ENCODE measurements at regions not wholly inside any gene's neighbourhood (a gene's known extent, or its start where the extent isn't known, plus 50 kb on each side); places are given as distances from the start of the nearest gene placed in this dataset.
"Not testable (repeated sequence)": the region's sequence is repeated elsewhere in the genome, so short reads cannot be mapped to it uniquely, and the experiment has no call there.

GRCh38 chr6:79404677-79405076, 132.6 kb downstream of the LCA5 start:
- ATAC-seq (replicated peaks) = no peak
- no peak overlapping the region for H3K27ac Mint-ChIP-seq
- H3K4me3 Mint-ChIP-seq = no peak overlapping the region
- H3K27me3 Mint-ChIP-seq = no peaks in the 10 kb centered on the region
- no peaks in the 10 kb centered on the region for H3K9me3 Mint-ChIP-seq
- no peaks in the 10 kb centered on the region for H3K4me1 Mint-ChIP-seq
- H3K36me3 Mint-ChIP-seq (ENCODE audit: low read depth) = no peaks in the 10 kb centered on the region

GRCh38 chr6:79404261-79404660, 133.0 kb downstream of the LCA5 start:
- H3K27me3 Mint-ChIP-seq = no peaks in the 10 kb centered on the region
- no peaks in the 10 kb centered on the region for H3K9me3 Mint-ChIP-seq
- no peaks in the 10 kb centered on the region for H3K36me3 Mint-ChIP-seq (ENCODE audit: low read depth)
- no peaks in the 10 kb centered on the region for H3K4me1 Mint-ChIP-seq
- no peak for ATAC-seq (replicated peaks)
- no peak overlapping the region for H3K4me3 Mint-ChIP-seq
- no peak overlapping the region for H3K27ac Mint-ChIP-seq

GRCh38 chr6:79403563-79403962, 133.7 kb downstream of the LCA5 start:
- Mint-ChIP-seq H3K9me3 (no peaks in the 10 kb centered on the region), H3K4me1 (no peaks in the 10 kb centered on the region), H3K27ac (no peak overlapping the region), H3K4me3 (no peak overlapping the region), H3K27me3 (no peaks in the 10 kb centered on the region), H3K36me3 (ENCODE audit: low read depth) (no peaks in the 10 kb centered on the region)
- no peak for ATAC-seq (replicated peaks)

DNA sequence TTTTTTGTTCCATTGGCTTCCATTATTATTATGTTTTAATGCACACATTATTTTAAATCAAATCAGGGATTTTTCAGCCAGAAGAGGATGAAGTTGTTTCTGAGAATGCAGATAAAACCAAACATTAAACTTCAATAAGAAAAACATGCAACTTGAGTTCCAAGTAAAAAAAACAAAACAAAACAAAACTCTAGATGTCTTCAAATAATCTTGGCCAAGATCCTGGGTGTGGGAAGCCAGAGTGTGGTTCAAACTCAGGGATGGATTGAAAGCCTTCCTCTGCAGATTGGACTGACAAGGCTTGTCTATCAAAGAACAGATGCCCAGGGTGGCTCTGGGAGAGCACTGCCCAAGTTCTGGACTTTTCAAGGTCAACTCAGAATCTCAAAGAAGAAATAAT, 134.1 kb downstream of the LCA5 start:
- Mint-ChIP-seq H3K9me3 (no peaks in the 10 kb centered on the region), H3K27me3 (no peaks in the 10 kb centered on the region)

DNA sequence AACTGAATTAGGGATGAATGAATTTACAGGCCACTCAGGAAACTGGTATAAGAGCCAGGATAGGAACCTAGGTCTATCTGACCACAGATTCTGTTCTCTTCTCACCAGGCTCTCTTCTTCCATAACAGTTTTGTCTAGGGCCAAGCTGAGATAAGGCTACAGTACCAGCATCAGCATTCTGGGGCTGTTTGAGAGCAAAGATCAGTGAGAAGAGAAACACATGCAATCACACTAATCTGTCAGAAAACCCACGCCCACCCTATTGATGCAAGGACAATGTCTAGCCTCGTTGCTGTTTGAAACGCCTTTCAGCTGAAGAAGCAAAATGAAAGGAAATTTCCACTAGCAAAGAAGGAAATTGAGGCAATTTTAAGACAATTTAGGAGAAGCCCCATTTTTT, 137.7 kb downstream of the LCA5 start:
- Mint-ChIP-seq H3K27ac (no peak overlapping the region), H3K36me3 (ENCODE audit: low read depth) (no peaks in the 10 kb centered on the region), H3K4me1 (no peaks in the 10 kb centered on the region), H3K9me3 (no peaks in the 10 kb centered on the region), H3K27me3 (no peaks in the 10 kb centered on the region), H3K4me3 (no peak overlapping the region)
- no peak for ATAC-seq (replicated peaks)

More for the DNA sequence above, 134.1 kb downstream of the LCA5 start:
- ATAC-seq (replicated peaks) = no peak
- Mint-ChIP-seq H3K4me3 (no peak overlapping the region), H3K36me3 (ENCODE audit: low read depth) (no peaks in the 10 kb centered on the region), H3K4me1 (no peaks in the 10 kb centered on the region), H3K27ac (no peak overlapping the region)

DNA sequence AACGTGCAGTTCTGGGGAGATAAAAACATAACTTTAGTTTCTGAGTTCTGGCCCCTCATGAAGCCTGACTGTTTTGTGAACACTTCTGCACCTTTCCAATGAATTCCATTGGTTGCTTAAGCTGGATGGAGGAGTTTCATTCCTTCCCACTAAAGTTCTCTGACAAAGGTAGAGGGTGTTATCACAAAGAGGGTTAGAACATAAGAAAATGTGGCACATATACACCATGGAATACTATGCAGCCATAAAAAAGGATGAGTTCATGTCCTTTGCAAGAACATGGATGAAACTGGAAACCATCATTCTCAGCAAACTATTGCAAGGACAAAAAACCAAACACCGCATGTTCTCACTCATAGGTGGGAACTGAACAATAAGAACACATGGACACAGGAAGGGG, 138.6 kb downstream of the LCA5 start:
- H3K27ac Mint-ChIP-seq; H3K4me1 Mint-ChIP-seq; H3K36me3 Mint-ChIP-seq (ENCODE audit: low read depth); H3K27me3 Mint-ChIP-seq; ATAC-seq (replicated peaks); H3K9me3 Mint-ChIP-seq; H3K4me3 Mint-ChIP-seq: not testable (repeated sequence)

DNA sequence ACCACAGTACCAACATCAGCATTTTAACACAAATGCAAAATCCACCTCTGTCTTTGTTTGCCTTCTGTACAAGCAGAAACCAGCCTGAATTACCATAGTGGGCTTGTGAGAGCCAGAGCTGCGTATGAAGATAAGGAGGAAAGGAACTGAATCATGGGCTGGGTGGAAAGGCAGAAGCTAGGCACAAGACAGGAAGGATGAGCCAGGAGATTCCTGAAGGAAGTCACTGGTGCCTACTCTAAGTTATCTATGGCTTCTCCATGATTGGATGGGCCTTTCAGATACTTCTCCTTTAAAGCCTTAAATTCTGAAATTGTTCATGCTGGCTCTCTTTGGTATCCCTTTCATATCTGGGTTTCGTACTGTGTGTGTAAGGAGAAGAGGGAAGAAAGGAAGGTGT, 140.6 kb downstream of the LCA5 start:
- Mint-ChIP-seq H3K4me1 (no peaks in the 10 kb centered on the region), H3K4me3 (no peak overlapping the region), H3K36me3 (ENCODE audit: low read depth) (no peaks in the 10 kb centered on the region), H3K9me3 (peaks cover 4% of the 10 kb centered on the region), H3K27ac (no peak overlapping the region), H3K27me3 (no peaks in the 10 kb centered on the region)
- ATAC-seq (replicated peaks) = no peak

- no peak for ATAC-seq (replicated peaks)
- Mint-ChIP-seq H3K4me1 (no peaks in the 10 kb centered on the region), H3K27me3 (no peaks in the 10 kb centered on the region), H3K36me3 (ENCODE audit: low read depth) (no peaks in the 10 kb centered on the region), H3K4me3 (no peak overlapping the region), H3K27ac (no peak overlapping the region), H3K9me3 (peaks cover 4% of the 10 kb centered on the region)
These were observed 142.5 kb downstream of the LCA5 start for GRCh38 chr6:79394690-79395089.

- no peaks in the 10 kb centered on the region for H3K27me3 Mint-ChIP-seq
- H3K36me3 Mint-ChIP-seq (ENCODE audit: low read depth) = no peaks in the 10 kb centered on the region
- peaks cover 4% of the 10 kb centered on the region for H3K9me3 Mint-ChIP-seq
- no peak overlapping the region for H3K4me3 Mint-ChIP-seq
- ATAC-seq (replicated peaks) = no peak
- H3K27ac Mint-ChIP-seq = no peak overlapping the region
- H3K4me1 Mint-ChIP-seq = no peaks in the 10 kb centered on the region
These were observed 145.1 kb downstream of the LCA5 start for GRCh38 chr6:79392094-79392493.

DNA sequence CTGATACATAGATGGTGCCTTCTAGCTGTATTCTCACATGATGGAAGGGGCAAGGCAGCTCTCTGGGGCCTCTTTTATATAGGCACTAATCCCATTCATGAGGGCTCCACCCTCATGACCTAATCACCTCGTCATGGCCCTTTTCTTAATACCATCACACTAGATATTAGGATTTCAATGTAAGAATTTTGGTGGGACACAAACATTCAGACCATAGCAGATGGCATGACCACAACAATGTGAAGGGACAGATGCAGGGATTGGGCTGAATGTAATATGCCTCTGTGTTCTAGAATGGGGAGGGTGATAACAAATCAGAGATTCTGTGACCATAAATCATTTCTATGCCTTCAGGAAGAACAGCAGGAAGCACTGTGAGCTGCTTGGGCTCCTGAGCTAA, 145.8 kb downstream of the LCA5 start:
- Mint-ChIP-seq H3K27ac (no peak overlapping the region), H3K4me3 (no peak overlapping the region), H3K27me3 (no peaks in the 10 kb centered on the region), H3K36me3 (ENCODE audit: low read depth) (no peaks in the 10 kb centered on the region), H3K4me1 (no peaks in the 10 kb centered on the region), H3K9me3 (peaks cover 4% of the 10 kb centered on the region)
- no peak for ATAC-seq (replicated peaks)

- Mint-ChIP-seq H3K4me3 (no peak overlapping the region), H3K4me1 (no peaks in the 10 kb centered on the region), H3K27ac (no peak overlapping the region), H3K9me3 (no peaks in the 10 kb centered on the region), H3K36me3 (ENCODE audit: low read depth) (no peaks in the 10 kb centered on the region), H3K27me3 (no peaks in the 10 kb centered on the region)
- ATAC-seq (replicated peaks) = no peak
These were observed 151.3 kb downstream of the LCA5 start for GRCh38 chr6:79385893-79386292.

GRCh38 chr6:79385333-79385732, 150.9 kb upstream of the HMGN3 start:
- Mint-ChIP-seq H3K36me3 (ENCODE audit: low read depth) (no peaks in the 10 kb centered on the region), H3K27me3 (no peaks in the 10 kb centered on the region), H3K4me1 (no peaks in the 10 kb centered on the region), H3K9me3 (no peaks in the 10 kb centered on the region), H3K27ac (no peak overlapping the region), H3K4me3 (no peak overlapping the region)
- ATAC-seq (replicated peaks) = no peak

- no peaks in the 10 kb centered on the region for H3K4me1 Mint-ChIP-seq
- no peaks in the 10 kb centered on the region for H3K9me3 Mint-ChIP-seq
- H3K27me3 Mint-ChIP-seq = no peaks in the 10 kb centered on the region
These were observed 150.4 kb upstream of the HMGN3 start for GRCh38 chr6:79384845-79385244.

DNA sequence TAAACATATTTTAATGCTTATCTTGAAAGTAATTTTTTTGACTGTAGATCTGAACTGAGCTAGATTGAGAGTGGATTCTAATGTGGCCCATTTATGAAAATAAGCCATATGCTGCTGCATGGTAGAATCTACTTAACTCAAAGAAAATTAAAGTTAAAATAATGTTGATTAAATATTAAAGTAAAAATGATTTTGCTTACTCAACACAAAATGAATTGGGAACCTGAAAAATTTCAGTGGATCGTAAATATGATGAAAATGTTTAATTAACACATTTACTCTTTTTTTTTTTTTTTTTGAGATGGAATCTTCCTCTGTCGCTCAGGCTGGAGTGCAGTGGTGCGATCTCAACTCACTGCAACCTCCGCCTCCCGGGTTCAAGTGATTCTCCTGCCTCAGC, 144.5 kb upstream of the HMGN3 start:
- Mint-ChIP-seq H3K4me1 (peaks cover 4% of the 10 kb centered on the region), H3K4me3 (no peak overlapping the region), H3K9me3 (no peaks in the 10 kb centered on the region), H3K36me3 (ENCODE audit: low read depth) (no peaks in the 10 kb centered on the region), H3K27ac (no peak overlapping the region), H3K27me3 (peaks cover 2% of the 10 kb centered on the region)
- ATAC-seq (replicated peaks) = no peak

More at GRCh38 chr6:79384845-79385244, 150.4 kb upstream of the HMGN3 start:
- no peaks in the 10 kb centered on the region for H3K36me3 Mint-ChIP-seq (ENCODE audit: low read depth)
- no peak overlapping the region for H3K4me3 Mint-ChIP-seq
- no peak overlapping the region for H3K27ac Mint-ChIP-seq
- ATAC-seq (replicated peaks) = no peak

DNA sequence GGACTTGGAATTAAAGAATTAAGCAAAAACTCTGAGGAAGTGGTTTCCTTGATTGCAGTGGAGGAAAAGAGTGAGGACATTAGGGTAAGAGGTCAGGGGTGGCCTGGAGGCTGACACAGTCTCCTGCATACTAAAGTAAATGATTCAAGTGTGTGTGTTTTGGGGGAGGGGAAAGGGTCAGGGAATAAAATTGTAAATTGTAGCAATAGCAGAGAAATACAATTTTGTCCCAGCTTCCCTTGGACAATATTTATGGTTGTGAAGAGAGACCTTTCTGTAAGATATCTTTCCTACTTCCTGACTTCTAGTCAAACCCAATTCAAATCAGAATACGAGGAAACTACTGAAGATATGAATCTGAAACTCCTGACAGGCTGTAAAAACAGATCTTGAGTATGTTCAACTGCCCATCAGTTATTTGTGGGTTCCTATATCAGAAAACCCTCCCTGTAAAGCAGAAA, 143.4 kb upstream of the HMGN3 start:
- Mint-ChIP-seq H3K27ac (no peak overlapping the region), H3K4me1 (peaks cover 4% of the 10 kb centered on the region), H3K36me3 (ENCODE audit: low read depth) (no peaks in the 10 kb centered on the region), H3K9me3 (no peaks in the 10 kb centered on the region), H3K4me3 (no peak overlapping the region), H3K27me3 (peaks cover 5% of the 10 kb centered on the region)
- ATAC-seq (replicated peaks) = no peak

DNA sequence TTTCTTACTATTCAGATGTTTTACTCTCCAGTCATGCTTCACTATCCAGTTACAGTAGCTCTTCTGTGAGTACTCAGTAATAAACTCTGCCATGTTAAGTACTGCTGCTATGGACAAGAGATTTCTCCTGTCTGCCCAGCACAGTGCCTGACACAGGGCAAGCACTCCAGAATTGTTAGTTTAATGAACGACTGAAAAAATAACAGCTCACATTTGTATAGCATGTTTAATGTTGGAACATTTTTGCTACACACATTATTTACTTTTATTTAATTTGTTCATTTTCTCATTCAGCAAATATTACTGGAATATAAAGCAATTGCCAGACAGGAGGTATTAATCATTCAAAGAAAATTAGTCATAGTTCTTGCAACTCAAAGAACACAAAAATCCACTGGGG, 142.6 kb upstream of the HMGN3 start:
- no peak overlapping the region for H3K27ac Mint-ChIP-seq
- H3K4me1 Mint-ChIP-seq = peaks cover 4% of the 10 kb centered on the region
- no peaks in the 10 kb centered on the region for H3K9me3 Mint-ChIP-seq
- ATAC-seq (replicated peaks) = no peak
- H3K36me3 Mint-ChIP-seq (ENCODE audit: low read depth) = no peaks in the 10 kb centered on the region
- peaks cover 9% of the 10 kb centered on the region for H3K27me3 Mint-ChIP-seq
- no peak overlapping the region for H3K4me3 Mint-ChIP-seq

Measured in activated T-helper 17 cell treated with anti-CD3 and anti-CD28 coated beads, Interleukin-2, amount 50 U/mL, for 72 hours (primary cell).